SJSA1 (cell line): ENCODE measurements at regions not wholly inside any gene's neighbourhood (a gene's known extent, or its start where the extent isn't known, plus 50 kb on each side); places are given as distances from the start of the nearest gene placed in this dataset.

ENCODE experiments used
- DNase-seq, 2 experiments: peaks; one replicate each; pipeline ENCODE4 v3.0.0-alpha.2; 2015 to 2020; ENCODE audit warnings: low spot score in 2 of 2, low read depth in 1 of 2
- H3K27ac ChIP-seq: fragments of 250-450 bp; sonication (Bioruptor Pico); 2 replicates; pipeline ENCODE4 v1.5.1; 2020; ENCODE audit warnings: mild to moderate bottlenecking, moderate library complexity
- H3K27me3 ChIP-seq: fragments of 250-450 bp; sonication (Bioruptor Pico); replicated peaks from 2 replicates; pipeline ENCODE4 v1.5.1; 2020; ENCODE audit warnings: mild to moderate bottlenecking, moderate library complexity
- H3K36me3 ChIP-seq: fragments of 250-450 bp; sonication (Bioruptor Pico); 2 replicates; pipeline ENCODE4 v1.5.1; 2020; ENCODE audit warnings: mild to moderate bottlenecking
- H3K4me1 ChIP-seq: fragments of 250-450 bp; sonication (Bioruptor Pico); replicated peaks from 2 replicates; pipeline ENCODE4 v1.6.1; 2021; ENCODE audit warnings: mild to moderate bottlenecking
- H3K4me3 ChIP-seq: fragments of 250-450 bp; sonication (Bioruptor Pico); 2 replicates; pipeline ENCODE4 v1.5.1; 2020; ENCODE audit warnings: mild to moderate bottlenecking
- H3K9me3 ChIP-seq: fragments of 250-450 bp; sonication (Bioruptor Pico); replicated peaks from 2 replicates; pipeline ENCODE4 v1.5.1; 2020; ENCODE audit warnings: mild to moderate bottlenecking

- Histone ChIP-seq H3K4me1 (no peaks in the 10 kb centered on the region; the same call in 1 of the 2 replicates), H3K9me3 (no peaks in the 10 kb centered on the region), H3K4me3 (no peak overlapping the region), H3K27ac (no peak overlapping the region), H3K27me3 (no peaks in the 10 kb centered on the region), H3K36me3 (no peaks in the 10 kb centered on the region)
- peak in 1 of 2 experiments; percentile 33 for DNase-seq
Measured at GRCh38 chr2:71950256-71951082, 197.2 kb downstream of the CYP26B1 start.

GRCh38 chr2:71949537-71949798 lies 198.2 kb downstream of the CYP26B1 start:
- Histone ChIP-seq H3K4me3 (no peak overlapping the region), H3K27ac (no peak overlapping the region), H3K9me3 (no peaks in the 10 kb centered on the region), H3K4me1 (no peaks in the 10 kb centered on the region; the same call in 1 of the 2 replicates), H3K36me3 (no peaks in the 10 kb centered on the region), H3K27me3 (no peaks in the 10 kb centered on the region)
- DNase-seq = no peak

GRCh38 chr2:71948781-71949536 lies 198.7 kb downstream of the CYP26B1 start:
- no peaks in the 10 kb centered on the region for H3K9me3 ChIP-seq
- no peaks in the 10 kb centered on the region; the same call in 1 of the 2 replicates for H3K4me1 ChIP-seq
- no peak overlapping the region for H3K4me3 ChIP-seq
- no peaks in the 10 kb centered on the region for H3K36me3 ChIP-seq
- no peak overlapping the region for H3K27ac ChIP-seq
- H3K27me3 ChIP-seq = no peaks in the 10 kb centered on the region
- DNase-seq = peak in 1 of 2 experiments; percentile 34

GRCh38 chr2:71947809-71948208 lies 199.9 kb downstream of the CYP26B1 start:
- no peaks in the 10 kb centered on the region for H3K27me3 ChIP-seq
- H3K27ac ChIP-seq = no peak overlapping the region
- no peaks in the 10 kb centered on the region for H3K9me3 ChIP-seq
- H3K4me3 ChIP-seq = no peak overlapping the region
- no peaks in the 10 kb centered on the region; the same call in 1 of the 2 replicates for H3K4me1 ChIP-seq
- no peaks in the 10 kb centered on the region for H3K36me3 ChIP-seq
- peak in 1 of 2 experiments; percentile 13 for DNase-seq

- Histone ChIP-seq H3K9me3 (no peaks in the 10 kb centered on the region), H3K36me3 (no peaks in the 10 kb centered on the region), H3K4me1 (no peaks in the 10 kb centered on the region; the same call in 1 of the 2 replicates), H3K27me3 (no peaks in the 10 kb centered on the region), H3K4me3 (no peak overlapping the region), H3K27ac (no peak overlapping the region)
- peak in 1 of 2 experiments; percentile 20 for DNase-seq
Measured at GRCh38 chr2:71945603-71945959, 202.1 kb downstream of the CYP26B1 start.

GRCh38 chr2:71944806-71945602 lies 202.7 kb downstream of the CYP26B1 start:
- DNase-seq = peak in 1 of 2 experiments; percentile 20
- Histone ChIP-seq H3K9me3 (no peaks in the 10 kb centered on the region), H3K27me3 (no peaks in the 10 kb centered on the region), H3K36me3 (no peaks in the 10 kb centered on the region), H3K27ac (no peak overlapping the region), H3K4me1 (no peaks in the 10 kb centered on the region; the same call in 1 of the 2 replicates), H3K4me3 (no peak overlapping the region)

GRCh38 chr2:71944183-71944550 lies 203.5 kb downstream of the CYP26B1 start:
- no peaks in the 10 kb centered on the region for H3K9me3 ChIP-seq
- H3K27ac ChIP-seq = no peak overlapping the region
- no peaks in the 10 kb centered on the region for H3K36me3 ChIP-seq

GRCh38 chr2:71943238-71944182 lies 204.2 kb downstream of the CYP26B1 start:
- peak in 1 of 2 experiments; percentile 30 for DNase-seq
- Histone ChIP-seq H3K4me3 (no peak overlapping the region), H3K4me1 (no peaks in the 10 kb centered on the region; the same call in 1 of the 2 replicates), H3K27me3 (no peaks in the 10 kb centered on the region), H3K9me3 (no peaks in the 10 kb centered on the region), H3K27ac (no peak overlapping the region), H3K36me3 (no peaks in the 10 kb centered on the region)

More at GRCh38 chr2:71944183-71944550, 203.5 kb downstream of the CYP26B1 start:
- DNase-seq = peak in 1 of 2 experiments; percentile 34
- no peaks in the 10 kb centered on the region for H3K27me3 ChIP-seq
- H3K4me1 ChIP-seq = no peaks in the 10 kb centered on the region; the same call in 1 of the 2 replicates
- H3K4me3 ChIP-seq = no peak overlapping the region

- Histone ChIP-seq H3K27me3 (no peaks in the 10 kb centered on the region), H3K36me3 (no peaks in the 10 kb centered on the region), H3K27ac (no peak overlapping the region), H3K9me3 (no peaks in the 10 kb centered on the region), H3K4me1 (no peaks in the 10 kb centered on the region), H3K4me3 (no peak overlapping the region)
- DNase-seq = peak in 1 of 2 experiments; percentile 25
Measured at GRCh38 chr2:71941726-71942525, 205.7 kb downstream of the CYP26B1 start.

- no peaks in the 10 kb centered on the region for H3K36me3 ChIP-seq
- H3K4me3 ChIP-seq = no peak overlapping the region
- H3K9me3 ChIP-seq = no peaks in the 10 kb centered on the region
- no peaks in the 10 kb centered on the region for H3K4me1 ChIP-seq
- DNase-seq = no peak
- no peak overlapping the region for H3K27ac ChIP-seq
- H3K27me3 ChIP-seq = no peaks in the 10 kb centered on the region
Measured at GRCh38 chr2:71940695-71941094, 207.0 kb downstream of the CYP26B1 start.

GRCh38 chr2:71939588-71940535 lies 207.8 kb downstream of the CYP26B1 start:
- no peaks in the 10 kb centered on the region for H3K27me3 ChIP-seq
- no peak overlapping the region for H3K4me3 ChIP-seq
- no peaks in the 10 kb centered on the region for H3K9me3 ChIP-seq
- no peaks in the 10 kb centered on the region for H3K4me1 ChIP-seq
- no peak overlapping the region for H3K27ac ChIP-seq
- no peaks in the 10 kb centered on the region for H3K36me3 ChIP-seq
- peak in 1 of 2 experiments; percentile 36 for DNase-seq
